H1 (cell line): ENCODE measurements at regions not wholly inside any gene's neighbourhood (a gene's known extent, or its start where the extent isn't known, plus 50 kb on each side); places are given as distances from the start of the nearest gene placed in this dataset.

Experiments
- CHD7 ChIP-seq: fragments of 300-600 bp; sonication (generic); IDR thresholded peaks from 2 replicates; pipeline ENCODE4 v1.7.1; 2012; ENCODE audit warnings: low read length, moderate library complexity, mild to moderate bottlenecking, inconsistent platforms; ENCODE audit not compliant: insufficient replicate concordance
- NRF1 ChIP-seq: IDR thresholded peaks from 2 replicates; pipeline ENCODE4 v1.6.1; 2011; ENCODE audit warnings: mild to moderate bottlenecking, low read depth, low read length, improper control_type of control experiment
- RBBP5 ChIP-seq: IDR thresholded peaks from 2 replicates; pipeline ENCODE4 v1.7.1; 2012; ENCODE audit warnings: low read depth, mild to moderate bottlenecking, inconsistent platforms, low read length, moderate library complexity, borderline replicate concordance
- RNF2 ChIP-seq: fragments of 200-900, 300-1000 bp; sonication (generic); IDR thresholded peaks from 2 replicates; pipeline ENCODE4 v1.7.1; 2016; ENCODE audit warnings: borderline replicate concordance, low read depth, mild to moderate bottlenecking, antibody characterized with exemption, low read length; ENCODE audit not compliant: poor library complexity, severe bottlenecking; ENCODE audit errors: missing control alignments
- TAF1 ChIP-seq: IDR thresholded peaks from 2 replicates; pipeline ENCODE4 v1.6.1; 2011; ENCODE audit warnings: mild to moderate bottlenecking, low read depth, low read length

GRCh38 chr17:21843318-21843865 lies 151.1 kb downstream of the KCNJ18 start (continued):
- no peak for TF ChIP-seq CHD7
- TF ChIP-seq RBBP5 = no peak
- TF ChIP-seq TAF1 = no peak
- TF ChIP-seq NRF1 = no peak
- no peak for TF ChIP-seq RNF2
- TF ChIP-seq, all 59 proteins: peak for 0
